Spleen (tissue), 7 donors: ENCODE measurements at regions not wholly inside any gene's neighbourhood (a gene's known extent, or its start where the extent isn't known, plus 50 kb on each side); places are given as distances from the start of the nearest gene placed in this dataset.

Source experiments
- POLR2AphosphoS5 ChIP-seq, 3 donors: sonication (generic); formaldehyde crosslinking; IDR thresholded peaks; one replicate each; pipeline ENCODE4 v1.5.1; 2017; ENCODE audit warnings: antibody characterized with exemption in 3 of 3
- TF ChIP-seq, protein P1 (sequence below), 11 experiments: fragments of 200-600 bp in 7 of 11; fragments of 450-650 bp in 4 of 11; sonication (generic) in 4 of 11; IDR thresholded peaks in 8 of 11; conservative IDR thresholded peaks in 3 of 11; 1 replicate in 7 of 11; 2 replicates in 4 of 11; pipeline versions ENCODE4 v1.4.0 to v1.8.0; 2016 to 2021; ENCODE audit warnings: antibody characterized with exemption in 11 of 11, inconsistent platforms in 4 of 11, mild to moderate bottlenecking in 1 of 11
- donor health status: DM: no; HTN: no; CAD: no; lungs with moderate emphysema.
- donor health status: DM: no; HTN: no; CAD: no.
- donor health status: DM: no; HTN: no; CAD: no.

GRCh38 chr2:49640630-49641029 lies 486.3 kb upstream of the FSHR start:
- TF ChIP-seq, protein P1, sequence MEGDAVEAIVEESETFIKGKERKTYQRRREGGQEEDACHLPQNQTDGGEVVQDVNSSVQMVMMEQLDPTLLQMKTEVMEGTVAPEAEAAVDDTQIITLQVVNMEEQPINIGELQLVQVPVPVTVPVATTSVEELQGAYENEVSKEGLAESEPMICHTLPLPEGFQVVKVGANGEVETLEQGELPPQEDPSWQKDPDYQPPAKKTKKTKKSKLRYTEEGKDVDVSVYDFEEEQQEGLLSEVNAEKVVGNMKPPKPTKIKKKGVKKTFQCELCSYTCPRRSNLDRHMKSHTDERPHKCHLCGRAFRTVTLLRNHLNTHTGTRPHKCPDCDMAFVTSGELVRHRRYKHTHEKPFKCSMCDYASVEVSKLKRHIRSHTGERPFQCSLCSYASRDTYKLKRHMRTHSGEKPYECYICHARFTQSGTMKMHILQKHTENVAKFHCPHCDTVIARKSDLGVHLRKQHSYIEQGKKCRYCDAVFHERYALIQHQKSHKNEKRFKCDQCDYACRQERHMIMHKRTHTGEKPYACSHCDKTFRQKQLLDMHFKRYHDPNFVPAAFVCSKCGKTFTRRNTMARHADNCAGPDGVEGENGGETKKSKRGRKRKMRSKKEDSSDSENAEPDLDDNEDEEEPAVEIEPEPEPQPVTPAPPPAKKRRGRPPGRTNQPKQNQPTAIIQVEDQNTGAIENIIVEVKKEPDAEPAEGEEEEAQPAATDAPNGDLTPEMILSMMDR (IDR thresholded peaks at IDR 0.05 in 8 of 11, conservative IDR thresholded peaks at IDR 0.05 in 3 of 11) = no peak
- TF ChIP-seq POLR2AphosphoS5 (IDR thresholded peaks at IDR 0.05) = no peak
